Glutamatergic neuron (in vitro differentiated cells): ENCODE measurements at regions not wholly inside any gene's neighbourhood (a gene's known extent, or its start where the extent isn't known, plus 50 kb on each side); places are given as distances from the start of the nearest gene placed in this dataset.
"Not testable (repeated sequence)": the region's sequence is repeated elsewhere in the genome, so short reads cannot be mapped to it uniquely, and the experiment has no call there.

Experiments
- DNase-seq: peaks from one replicate; pipeline ENCODE4 v3.0.0; 2022
- H3K27ac Mint-ChIP-seq: one replicate; pipeline ENCODE4 v1.8.0; 2020; ENCODE audit warnings: mild to moderate bottlenecking, mixed read lengths, inconsistent platforms; ENCODE audit not compliant: unreplicated experiment
- H3K27me3 Mint-ChIP-seq: one replicate; pipeline ENCODE4 v1.8.0; 2020; ENCODE audit warnings: mild to moderate bottlenecking, moderate library complexity, mixed read lengths, inconsistent platforms; ENCODE audit not compliant: unreplicated experiment
- H3K36me3 Mint-ChIP-seq: one replicate; pipeline ENCODE4 v1.8.0; 2020; ENCODE audit warnings: mild to moderate bottlenecking, mixed read lengths, inconsistent platforms; ENCODE audit not compliant: unreplicated experiment
- H3K4me1 Mint-ChIP-seq: one replicate; pipeline ENCODE4 v1.8.0; 2020; ENCODE audit warnings: mild to moderate bottlenecking, low read depth, mixed read lengths, inconsistent platforms; ENCODE audit not compliant: unreplicated experiment
- H3K4me3 Mint-ChIP-seq: one replicate; pipeline ENCODE4 v1.8.0; 2020; ENCODE audit warnings: mild to moderate bottlenecking, mixed read lengths, inconsistent platforms; ENCODE audit not compliant: unreplicated experiment
- H3K9me3 Mint-ChIP-seq: one replicate; pipeline ENCODE4 v1.8.0; 2020; ENCODE audit warnings: mild to moderate bottlenecking, moderate library complexity, mixed read lengths, inconsistent platforms; ENCODE audit not compliant: unreplicated experiment
- CTCF ChIP-seq: fragments of 200-600 bp; sonication (generic); IDR thresholded peaks from one replicate; pipeline ENCODE4 v1.5.0; 2021; ENCODE audit not compliant: partially characterized antibody, unreplicated experiment

DNA sequence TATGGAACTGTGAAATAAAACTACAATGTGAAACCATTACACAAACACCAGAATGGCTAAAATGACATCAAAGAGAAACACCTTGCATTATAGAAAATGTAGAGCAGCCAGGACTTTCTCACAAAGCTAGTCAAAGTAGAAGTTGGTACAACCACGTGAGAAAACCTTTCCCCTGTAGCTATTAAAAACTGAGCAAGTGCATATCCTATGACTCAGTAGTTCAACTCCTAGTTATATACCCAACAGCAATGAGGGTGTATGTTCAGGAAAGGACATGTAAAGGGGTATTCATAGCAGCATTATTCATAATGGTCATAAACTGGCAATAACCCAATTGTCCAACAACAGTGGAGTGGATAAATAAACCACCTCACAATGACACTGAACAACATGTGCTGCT is 177.5 kb upstream of the NUDT10 start:
- no peaks in the 10 kb centered on the region for H3K9me3 Mint-ChIP-seq
- no peak for DNase-seq
- H3K27me3 Mint-ChIP-seq = no peaks in the 10 kb centered on the region
- H3K27ac Mint-ChIP-seq = no peak overlapping the region
- no peak overlapping the region for H3K4me3 Mint-ChIP-seq
- H3K36me3 Mint-ChIP-seq = no peaks in the 10 kb centered on the region
- TF ChIP-seq CTCF = no peak
- no peaks in the 10 kb centered on the region for H3K4me1 Mint-ChIP-seq

GRCh38 chrX:51155566-51155965 is 177.1 kb upstream of the NUDT10 start:
- Mint-ChIP-seq H3K4me1 (no peaks in the 10 kb centered on the region), H3K27me3 (no peaks in the 10 kb centered on the region), H3K4me3 (no peak overlapping the region), H3K27ac (no peak overlapping the region), H3K36me3 (no peaks in the 10 kb centered on the region), H3K9me3 (no peaks in the 10 kb centered on the region)
- DNase-seq = no peak
- TF ChIP-seq CTCF = no peak

DNA sequence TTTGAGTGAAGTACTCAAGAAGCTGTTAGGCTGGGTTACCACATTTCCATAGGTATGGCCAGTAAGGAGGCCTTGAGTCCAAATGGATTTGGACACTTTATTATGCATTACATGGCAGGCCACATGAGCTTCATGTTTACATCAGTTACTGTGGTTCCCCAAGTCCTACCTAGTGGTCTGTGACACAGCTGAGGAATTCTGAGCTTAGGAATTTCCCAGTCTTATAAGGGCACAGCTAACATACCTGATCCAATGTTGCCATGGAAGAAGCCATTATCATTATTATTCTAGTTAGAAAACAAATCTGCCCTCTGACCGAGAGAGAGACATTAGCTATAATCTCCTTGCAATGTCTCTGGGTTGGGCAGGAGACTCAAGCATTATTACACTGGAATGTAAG is 174.4 kb upstream of the NUDT10 start:
- Mint-ChIP-seq H3K27me3 (no peaks in the 10 kb centered on the region), H3K9me3 (peaks cover 2% of the 10 kb centered on the region), H3K36me3 (no peaks in the 10 kb centered on the region), H3K4me3 (no peak overlapping the region), H3K27ac (no peak overlapping the region), H3K4me1 (no peaks in the 10 kb centered on the region)
- no peak for TF ChIP-seq CTCF
- DNase-seq = no peak

DNA sequence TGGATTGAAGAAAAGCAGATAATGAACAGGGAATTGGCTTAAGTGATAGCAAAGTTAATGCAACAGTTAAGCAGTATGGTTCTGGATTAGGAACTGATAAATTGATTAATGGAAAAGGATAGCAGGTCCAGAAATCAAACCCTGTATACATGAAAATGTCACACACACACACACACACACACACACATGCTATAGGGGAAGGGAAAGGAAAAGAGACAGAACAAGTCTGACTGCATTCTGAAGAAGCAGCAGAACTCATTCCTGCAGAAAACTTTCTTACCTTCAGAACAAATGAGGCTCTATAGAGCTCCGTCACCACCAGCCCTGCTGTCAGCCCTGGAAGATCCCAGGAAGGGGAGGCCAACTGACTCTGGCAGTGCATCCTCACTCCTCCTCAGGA is 173.2 kb upstream of the NUDT10 start:
- not testable (repeated sequence) for H3K4me3 Mint-ChIP-seq, H3K27me3 Mint-ChIP-seq, H3K4me1 Mint-ChIP-seq, H3K9me3 Mint-ChIP-seq, H3K36me3 Mint-ChIP-seq, DNase-seq, H3K27ac Mint-ChIP-seq

DNA sequence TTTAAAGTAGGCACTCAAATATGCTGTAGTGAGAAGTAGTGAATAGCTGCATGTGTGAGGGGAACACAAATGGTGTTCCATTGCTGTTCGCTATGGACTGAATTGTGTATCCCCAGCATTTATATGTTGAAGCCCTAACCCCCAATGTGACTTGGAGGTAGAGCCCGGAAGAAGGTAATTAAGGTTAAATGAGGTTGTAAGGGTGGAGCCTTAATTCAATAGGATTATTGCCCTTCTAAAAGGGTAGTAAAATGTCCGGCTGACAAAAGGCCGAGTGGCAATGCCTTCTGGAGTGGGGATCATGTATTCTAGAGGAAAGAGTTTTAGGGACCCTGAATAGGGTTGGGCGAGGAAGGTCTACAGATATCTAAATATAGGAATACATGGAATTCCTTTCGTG is 168.9 kb upstream of the NUDT10 start:
- H3K4me1 Mint-ChIP-seq = no peaks in the 10 kb centered on the region
- H3K4me3 Mint-ChIP-seq = no peak overlapping the region
- DNase-seq = no peak
- no peaks in the 10 kb centered on the region for H3K36me3 Mint-ChIP-seq
- peaks cover 2% of the 10 kb centered on the region for H3K9me3 Mint-ChIP-seq
- no peak overlapping the region for H3K27ac Mint-ChIP-seq
- H3K27me3 Mint-ChIP-seq = no peaks in the 10 kb centered on the region
- TF ChIP-seq CTCF = no peak

- not testable (repeated sequence) for H3K9me3 Mint-ChIP-seq, H3K4me3 Mint-ChIP-seq, H3K27me3 Mint-ChIP-seq, H3K36me3 Mint-ChIP-seq, H3K4me1 Mint-ChIP-seq, H3K27ac Mint-ChIP-seq, DNase-seq
Observed at GRCh38 chrX:51178356-51178900, 154.2 kb upstream of the NUDT10 start.

- H3K27me3 Mint-ChIP-seq, H3K27ac Mint-ChIP-seq, H3K9me3 Mint-ChIP-seq, H3K36me3 Mint-ChIP-seq, H3K4me3 Mint-ChIP-seq, H3K4me1 Mint-ChIP-seq, DNase-seq: not testable (repeated sequence)
Observed at GRCh38 chrX:51179805-51180204, 152.8 kb upstream of the NUDT10 start.
